ENCODE measurements at regions not wholly inside any gene's neighbourhood (a gene's known extent, or its start where the extent isn't known, plus 50 kb on each side); places are given as distances from the start of the nearest gene placed in this dataset.

- no peaks in the 10 kb centered on the region for H3F3A ChIP-seq (ENCODE audit: insufficient read depth, low read length, poor library complexity, severe bottlenecking)
- H3K9me3 ChIP-seq (ENCODE audit: low read length), result no peaks in the 10 kb centered on the region
- no peak for TF ChIP-seq TAF1 (IDR thresholded peaks at IDR 0.05; ENCODE audit: low read depth)
- no peak overlapping the region for H3K4me2 ChIP-seq (ENCODE audit: low read length)
- no peaks in the 10 kb centered on the region for H3K9me2 ChIP-seq (ENCODE audit: insufficient read depth, low read length)
- H3K36me3 ChIP-seq (ENCODE audit: insufficient read depth, low read length), result no peaks in the 10 kb centered on the region
- no peak overlapping the region for H2AFZ ChIP-seq (ENCODE audit: low read depth, low read length)
- H3K79me2 ChIP-seq (replicated peaks; ENCODE audit: insufficient read depth, low read length), result no peaks in the 10 kb centered on the region
- no peak overlapping the region for H3K27ac ChIP-seq (ENCODE audit: low read length)
- no peak overlapping the region for H3K4me3 ChIP-seq (ENCODE audit: low read length)
- no peak overlapping the region for H3K9ac ChIP-seq (ENCODE audit: low read length)
- H3K27me3 ChIP-seq (ENCODE audit: insufficient read depth, low read depth, low read length), result no peaks in the 10 kb centered on the region
- H4K20me1 ChIP-seq (ENCODE audit: insufficient read depth), result no peaks in the 10 kb centered on the region
Observed at GRCh38 chr2:237020090-237020489, 65.6 kb upstream of the COPS8 start.

GRCh38 chr2:237022533-237022932, 63.2 kb upstream of the COPS8 start:
- no peaks in the 10 kb centered on the region for H3K79me2 ChIP-seq (replicated peaks; ENCODE audit: insufficient read depth, low read length)
- TF ChIP-seq CTCF (IDR thresholded peaks at IDR 0.05; ENCODE audit: poor library complexity, severe bottlenecking), result no peak
- no peak for TF ChIP-seq SMC3 (conservative IDR thresholded peaks at IDR 0.05; ENCODE audit: poor library complexity)
- no peak for TF ChIP-seq REST (IDR thresholded peaks at IDR 0.05; ENCODE audit: borderline replicate concordance)
- no peak for TF ChIP-seq EZH2 (IDR thresholded peaks at IDR 0.05; ENCODE audit: borderline replicate concordance, insufficient read depth, low read length, poor library complexity, severe bottlenecking)
- no peak for TF ChIP-seq EP300 (conservative IDR thresholded peaks at IDR 0.05; ENCODE audit: poor library complexity, severe bottlenecking)
- TF ChIP-seq MXI1 (conservative IDR thresholded peaks at IDR 0.05; ENCODE audit: poor library complexity, severe bottlenecking), result no peak
- no peak for TF ChIP-seq POLR2AphosphoS5 (IDR thresholded peaks at IDR 0.05)
- TF ChIP-seq RAD21 (conservative IDR thresholded peaks at IDR 0.05), result no peak
- TF ChIP-seq TAF1 (IDR thresholded peaks at IDR 0.05; ENCODE audit: low read depth), result no peak
- no peaks in the 10 kb centered on the region for H4K20me1 ChIP-seq (ENCODE audit: insufficient read depth)
- H3K4me3 ChIP-seq (ENCODE audit: low read length), result no peak overlapping the region
- H3K9me3 ChIP-seq (ENCODE audit: low read length), result no peaks in the 10 kb centered on the region
- H3K9ac ChIP-seq (ENCODE audit: low read length), result no peak overlapping the region
- no peaks in the 10 kb centered on the region for H3K36me3 ChIP-seq (ENCODE audit: insufficient read depth, low read length)
- H3K27me3 ChIP-seq (ENCODE audit: insufficient read depth, low read depth, low read length), result no peaks in the 10 kb centered on the region
- no peak overlapping the region for H3K4me2 ChIP-seq (ENCODE audit: low read length)
- no peak overlapping the region for H3K27ac ChIP-seq (ENCODE audit: low read length)
- H2AFZ ChIP-seq (ENCODE audit: low read depth, low read length), result no peak overlapping the region
- H3F3A ChIP-seq (ENCODE audit: insufficient read depth, low read length, poor library complexity, severe bottlenecking), result no peaks in the 10 kb centered on the region
- H3K9me2 ChIP-seq (ENCODE audit: insufficient read depth, low read length), result no peaks in the 10 kb centered on the region

- no peak overlapping the region for H3K27ac ChIP-seq (ENCODE audit: low read length)
- H3K4me3 ChIP-seq (ENCODE audit: low read length), result no peak overlapping the region
- H3K36me3 ChIP-seq (ENCODE audit: insufficient read depth, low read length), result no peaks in the 10 kb centered on the region
- H3K9ac ChIP-seq (ENCODE audit: low read length), result no peak overlapping the region
- TF ChIP-seq POLR2AphosphoS5 (IDR thresholded peaks at IDR 0.05), result no peak
- no peak for TF ChIP-seq RAD21 (conservative IDR thresholded peaks at IDR 0.05)
- TF ChIP-seq TAF1 (IDR thresholded peaks at IDR 0.05; ENCODE audit: low read depth), result no peak
- no peak for TF ChIP-seq SMC3 (conservative IDR thresholded peaks at IDR 0.05; ENCODE audit: poor library complexity)
- no peak for TF ChIP-seq MXI1 (conservative IDR thresholded peaks at IDR 0.05; ENCODE audit: poor library complexity, severe bottlenecking)
- TF ChIP-seq REST (IDR thresholded peaks at IDR 0.05; ENCODE audit: borderline replicate concordance), result no peak
- no peak for TF ChIP-seq EZH2 (IDR thresholded peaks at IDR 0.05; ENCODE audit: borderline replicate concordance, insufficient read depth, low read length, poor library complexity, severe bottlenecking)
- no peak for TF ChIP-seq CTCF (IDR thresholded peaks at IDR 0.05; ENCODE audit: poor library complexity, severe bottlenecking)
- TF ChIP-seq EP300 (conservative IDR thresholded peaks at IDR 0.05; ENCODE audit: poor library complexity, severe bottlenecking), result no peak
- no peaks in the 10 kb centered on the region for H4K20me1 ChIP-seq (ENCODE audit: insufficient read depth)
- H3K79me2 ChIP-seq (replicated peaks; ENCODE audit: insufficient read depth, low read length), result no peaks in the 10 kb centered on the region
- no peak overlapping the region for H3K4me2 ChIP-seq (ENCODE audit: low read length)
- no peaks in the 10 kb centered on the region for H3K9me2 ChIP-seq (ENCODE audit: insufficient read depth, low read length)
- no peak overlapping the region for H2AFZ ChIP-seq (ENCODE audit: low read depth, low read length)
- H3K9me3 ChIP-seq (ENCODE audit: low read length), result no peaks in the 10 kb centered on the region
- no peaks in the 10 kb centered on the region for H3F3A ChIP-seq (ENCODE audit: insufficient read depth, low read length, poor library complexity, severe bottlenecking)
- no peaks in the 10 kb centered on the region for H3K27me3 ChIP-seq (ENCODE audit: insufficient read depth, low read depth, low read length)
Observed at GRCh38 chr2:237024255-237024654, 61.4 kb upstream of the COPS8 start.

All from neural cell (in vitro differentiated cells).